ENCODE measurements at regions not wholly inside any gene's neighbourhood (a gene's known extent, or its start where the extent isn't known, plus 50 kb on each side); places are given as distances from the start of the nearest gene placed in this dataset.

DNA sequence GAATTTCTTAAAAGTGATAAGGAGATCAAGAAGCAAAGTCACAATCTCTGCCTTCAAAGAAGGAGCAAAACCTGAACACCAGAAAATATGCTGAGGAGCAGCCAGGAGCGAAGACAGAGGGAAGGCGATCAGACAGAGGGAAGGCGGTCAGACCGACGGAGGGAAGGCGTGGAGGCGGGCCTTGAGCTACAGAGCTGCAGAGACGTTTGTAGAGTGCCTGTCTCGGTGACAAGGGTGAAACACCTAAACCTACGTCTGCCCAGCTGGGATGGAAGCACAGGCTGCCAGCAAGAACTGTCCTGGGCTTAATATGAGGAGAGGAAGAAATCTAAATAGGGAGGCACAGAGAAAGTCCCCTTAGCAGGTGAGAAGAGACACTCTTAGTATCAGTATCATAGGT, 476.0 kb downstream of the OCA2 start:
- Histone ChIP-seq H3K4me3 (no peak overlapping the region), H3K9me3 (peaks cover 20% of the 10 kb centered on the region), H3K27ac (no peak overlapping the region), H3K4me1 (no peaks in the 10 kb centered on the region), H3K4me2 (no peak overlapping the region)
- FAIRE-seq (no peak), DNase-seq (ENCODE audit: low read depth in 1 of 2, low spot score in 1 of 2) (no peak), ATAC-seq (no peak)
- TF ChIP-seq NPAS2 (CRISPR knock-in tag; IDR thresholded peaks at IDR 0.05; ENCODE audit: borderline replicate concordance) (no peak), KDM1A (IDR thresholded peaks at IDR 0.05; ENCODE audit: low read depth) (no peak), TFCP2L1 (CRISPR knock-in tag; IDR thresholded peaks at IDR 0.05) (no peak), GATA3 (IDR thresholded peaks at IDR 0.05; ENCODE audit: borderline replicate concordance) (no peak)
- TF ChIP-seq, protein P1, sequence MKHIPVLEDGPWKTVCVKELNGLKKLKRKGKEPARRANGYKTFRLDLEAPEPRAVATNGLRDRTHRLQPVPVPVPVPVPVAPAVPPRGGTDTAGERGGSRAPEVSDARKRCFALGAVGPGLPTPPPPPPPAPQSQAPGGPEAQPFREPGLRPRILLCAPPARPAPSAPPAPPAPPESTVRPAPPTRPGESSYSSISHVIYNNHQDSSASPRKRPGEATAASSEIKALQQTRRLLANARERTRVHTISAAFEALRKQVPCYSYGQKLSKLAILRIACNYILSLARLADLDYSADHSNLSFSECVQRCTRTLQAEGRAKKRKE (CRISPR knock-in tag; IDR thresholded peaks at IDR 0.05; ENCODE audit: low read depth): no peak
- TF ChIP-seq, protein P2, sequence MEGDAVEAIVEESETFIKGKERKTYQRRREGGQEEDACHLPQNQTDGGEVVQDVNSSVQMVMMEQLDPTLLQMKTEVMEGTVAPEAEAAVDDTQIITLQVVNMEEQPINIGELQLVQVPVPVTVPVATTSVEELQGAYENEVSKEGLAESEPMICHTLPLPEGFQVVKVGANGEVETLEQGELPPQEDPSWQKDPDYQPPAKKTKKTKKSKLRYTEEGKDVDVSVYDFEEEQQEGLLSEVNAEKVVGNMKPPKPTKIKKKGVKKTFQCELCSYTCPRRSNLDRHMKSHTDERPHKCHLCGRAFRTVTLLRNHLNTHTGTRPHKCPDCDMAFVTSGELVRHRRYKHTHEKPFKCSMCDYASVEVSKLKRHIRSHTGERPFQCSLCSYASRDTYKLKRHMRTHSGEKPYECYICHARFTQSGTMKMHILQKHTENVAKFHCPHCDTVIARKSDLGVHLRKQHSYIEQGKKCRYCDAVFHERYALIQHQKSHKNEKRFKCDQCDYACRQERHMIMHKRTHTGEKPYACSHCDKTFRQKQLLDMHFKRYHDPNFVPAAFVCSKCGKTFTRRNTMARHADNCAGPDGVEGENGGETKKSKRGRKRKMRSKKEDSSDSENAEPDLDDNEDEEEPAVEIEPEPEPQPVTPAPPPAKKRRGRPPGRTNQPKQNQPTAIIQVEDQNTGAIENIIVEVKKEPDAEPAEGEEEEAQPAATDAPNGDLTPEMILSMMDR (IDR thresholded peaks at IDR 0.05): no peak
- TF ChIP-seq, protein P3, sequence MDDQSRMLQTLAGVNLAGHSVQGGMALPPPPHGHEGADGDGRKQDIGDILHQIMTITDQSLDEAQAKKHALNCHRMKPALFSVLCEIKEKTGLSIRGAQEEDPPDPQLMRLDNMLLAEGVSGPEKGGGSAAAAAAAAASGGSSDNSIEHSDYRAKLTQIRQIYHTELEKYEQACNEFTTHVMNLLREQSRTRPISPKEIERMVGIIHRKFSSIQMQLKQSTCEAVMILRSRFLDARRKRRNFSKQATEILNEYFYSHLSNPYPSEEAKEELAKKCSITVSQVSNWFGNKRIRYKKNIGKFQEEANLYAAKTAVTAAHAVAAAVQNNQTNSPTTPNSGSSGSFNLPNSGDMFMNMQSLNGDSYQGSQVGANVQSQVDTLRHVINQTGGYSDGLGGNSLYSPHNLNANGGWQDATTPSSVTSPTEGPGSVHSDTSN (IDR thresholded peaks at IDR 0.05): no peak
- WGBS (ENCODE audit: missing lambda C conversion rate): 34% methylated on average over 10 of the region's 10 CpGs
- CTCF ChIA-PET: interaction anchor here (1.3 kb wide), 1 partner anchor 264 kb away, joined by 3 read pairs; no protein-coding TSS in a partner anchor
- POLR2A ChIA-PET: no interaction called here

DNA sequence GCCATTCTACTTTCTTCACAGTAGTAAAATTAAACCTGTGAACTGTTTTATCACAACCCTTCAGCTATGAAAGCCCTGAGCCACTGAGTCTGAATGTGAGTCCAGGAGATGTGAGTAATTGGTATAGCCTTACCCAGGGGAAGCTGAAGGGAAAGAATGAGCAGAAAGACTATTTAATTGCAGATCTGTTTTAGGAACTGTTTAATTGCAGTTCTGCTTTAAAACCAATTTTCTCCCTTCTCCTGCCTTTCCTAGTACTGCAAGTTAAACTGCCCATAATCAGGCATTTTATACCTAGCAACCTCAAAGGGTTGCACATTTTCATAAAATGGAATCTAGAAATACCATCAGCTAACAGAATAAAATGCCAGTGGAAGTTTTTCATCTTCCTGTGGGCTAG, 476.7 kb downstream of the OCA2 start:
- H3K4me2 ChIP-seq: no peak overlapping the region
- FAIRE-seq (no peak), ATAC-seq (no peak), DNase-seq (ENCODE audit: low read depth in 1 of 2, low spot score in 1 of 2) (no peak)
- POLR2A ChIA-PET: no interaction called here
- no peak overlapping the region for H3K27ac ChIP-seq
- no peak overlapping the region for H3K4me3 ChIP-seq
- H3K4me1 ChIP-seq: no peaks in the 10 kb centered on the region
- peaks cover 17% of the 10 kb centered on the region for H3K9me3 ChIP-seq
- TF ChIP-seq EHMT2 (IDR thresholded peaks at IDR 0.05; ENCODE audit: low read depth) (no peak), MAFK (IDR thresholded peaks at IDR 0.05; ENCODE audit: partially characterized antibody) (no peak)
- CTCF ChIA-PET: interaction anchor here (0.6 to 1.3 kb wide), 2 partner anchors 62 to 264 kb away, joined by 3 read pairs; no protein-coding TSS in a partner anchor

DNA sequence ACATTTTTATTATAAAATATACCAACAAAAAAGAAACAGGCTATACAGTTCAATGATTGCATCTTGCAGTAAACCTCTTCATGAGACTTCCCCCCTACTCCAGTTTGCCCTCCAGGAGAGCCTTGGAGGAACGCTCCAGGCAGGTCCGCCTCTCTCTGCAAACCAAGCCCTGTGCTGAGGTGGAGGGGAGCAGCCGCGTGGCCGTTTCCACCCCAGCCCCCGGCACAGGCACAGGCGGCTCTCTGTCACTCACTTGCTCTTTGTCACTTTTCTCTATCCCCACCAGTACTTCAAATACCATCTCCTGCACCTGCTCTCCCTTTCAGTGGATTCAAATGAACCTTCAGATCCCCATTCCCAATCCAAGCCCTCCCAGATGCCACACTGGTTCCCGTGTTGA, 479.9 kb downstream of the OCA2 start:
- WGBS (ENCODE audit: missing lambda C conversion rate): 19% methylated on average over 8 of the region's 8 CpGs
- H3K4me2 ChIP-seq: no peak overlapping the region
- ATAC-seq (no peak), DNase-seq (ENCODE audit: low read depth in 1 of 2, low spot score in 1 of 2) (no peak), FAIRE-seq (no peak)
- CTCF ChIA-PET: no interaction called here
- no peaks in the 10 kb centered on the region for H3K4me1 ChIP-seq
- POLR2A ChIA-PET: no interaction called here
- H3K9me3 ChIP-seq: no peaks in the 10 kb centered on the region; the same call in 2 of the 3 replicates
- TF ChIP-seq CHD2 (IDR thresholded peaks at IDR 0.05; ENCODE audit: low read length, partially characterized antibody) (no peak), KDM5A (IDR thresholded peaks at IDR 0.05) (no peak), ZC3H11A (IDR thresholded peaks at IDR 0.05) (no peak), FOSB (CRISPR knock-in tag; IDR thresholded peaks at IDR 0.05) (no peak), MAFK (IDR thresholded peaks at IDR 0.05; ENCODE audit: partially characterized antibody) (no peak), PHF8 (IDR thresholded peaks at IDR 0.05; ENCODE audit: borderline replicate concordance, low read depth) (no peak), NFE2L2 (conservative IDR thresholded peaks at IDR 0.05; ENCODE audit: low read length) (no peak), NPAS2 (CRISPR knock-in tag; IDR thresholded peaks at IDR 0.05; ENCODE audit: borderline replicate concordance) (no peak), RFX5 (IDR thresholded peaks at IDR 0.05) (no peak), NR3C1 (IDR thresholded peaks at IDR 0.05) (no peak), TFCP2L1 (CRISPR knock-in tag; IDR thresholded peaks at IDR 0.05) (no peak), JUNB (IDR thresholded peaks at IDR 0.05) (no peak), HEYL (CRISPR knock-in tag; IDR thresholded peaks at IDR 0.05) (no peak), GATA3 (IDR thresholded peaks at IDR 0.05; ENCODE audit: borderline replicate concordance) (no peak)
- TF ChIP-seq, protein P4, sequence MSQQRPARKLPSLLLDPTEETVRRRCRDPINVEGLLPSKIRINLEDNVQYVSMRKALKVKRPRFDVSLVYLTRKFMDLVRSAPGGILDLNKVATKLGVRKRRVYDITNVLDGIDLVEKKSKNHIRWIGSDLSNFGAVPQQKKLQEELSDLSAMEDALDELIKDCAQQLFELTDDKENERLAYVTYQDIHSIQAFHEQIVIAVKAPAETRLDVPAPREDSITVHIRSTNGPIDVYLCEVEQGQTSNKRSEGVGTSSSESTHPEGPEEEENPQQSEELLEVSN (IDR thresholded peaks at IDR 0.05; ENCODE audit: borderline replicate concordance, low read depth): no peak
- TF ChIP-seq, protein P5, sequence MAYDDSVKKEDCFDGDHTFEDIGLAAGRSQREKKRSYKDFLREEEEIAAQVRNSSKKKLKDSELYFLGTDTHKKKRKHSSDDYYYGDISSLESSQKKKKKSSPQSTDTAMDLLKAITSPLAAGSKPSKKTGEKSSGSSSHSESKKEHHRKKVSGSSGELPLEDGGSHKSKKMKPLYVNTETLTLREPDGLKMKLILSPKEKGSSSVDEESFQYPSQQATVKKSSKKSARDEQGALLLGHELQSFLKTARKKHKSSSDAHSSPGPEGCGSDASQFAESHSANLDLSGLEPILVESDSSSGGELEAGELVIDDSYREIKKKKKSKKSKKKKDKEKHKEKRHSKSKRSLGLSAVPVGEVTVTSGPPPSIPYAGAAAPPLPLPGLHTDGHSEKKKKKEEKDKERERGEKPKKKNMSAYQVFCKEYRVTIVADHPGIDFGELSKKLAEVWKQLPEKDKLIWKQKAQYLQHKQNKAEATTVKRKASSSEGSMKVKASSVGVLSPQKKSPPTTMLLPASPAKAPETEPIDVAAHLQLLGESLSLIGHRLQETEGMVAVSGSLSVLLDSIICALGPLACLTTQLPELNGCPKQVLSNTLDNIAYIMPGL (CRISPR knock-in tag; IDR thresholded peaks at IDR 0.05; ENCODE audit: borderline replicate concordance): no peak
- no peak overlapping the region for H3K27ac ChIP-seq
- no peak overlapping the region for H3K4me3 ChIP-seq
